ENCODE measurements at regions not wholly inside any gene's neighbourhood (a gene's known extent, or its start where the extent isn't known, plus 50 kb on each side); places are given as distances from the start of the nearest gene placed in this dataset.

- TF ChIP-seq, protein P1, sequence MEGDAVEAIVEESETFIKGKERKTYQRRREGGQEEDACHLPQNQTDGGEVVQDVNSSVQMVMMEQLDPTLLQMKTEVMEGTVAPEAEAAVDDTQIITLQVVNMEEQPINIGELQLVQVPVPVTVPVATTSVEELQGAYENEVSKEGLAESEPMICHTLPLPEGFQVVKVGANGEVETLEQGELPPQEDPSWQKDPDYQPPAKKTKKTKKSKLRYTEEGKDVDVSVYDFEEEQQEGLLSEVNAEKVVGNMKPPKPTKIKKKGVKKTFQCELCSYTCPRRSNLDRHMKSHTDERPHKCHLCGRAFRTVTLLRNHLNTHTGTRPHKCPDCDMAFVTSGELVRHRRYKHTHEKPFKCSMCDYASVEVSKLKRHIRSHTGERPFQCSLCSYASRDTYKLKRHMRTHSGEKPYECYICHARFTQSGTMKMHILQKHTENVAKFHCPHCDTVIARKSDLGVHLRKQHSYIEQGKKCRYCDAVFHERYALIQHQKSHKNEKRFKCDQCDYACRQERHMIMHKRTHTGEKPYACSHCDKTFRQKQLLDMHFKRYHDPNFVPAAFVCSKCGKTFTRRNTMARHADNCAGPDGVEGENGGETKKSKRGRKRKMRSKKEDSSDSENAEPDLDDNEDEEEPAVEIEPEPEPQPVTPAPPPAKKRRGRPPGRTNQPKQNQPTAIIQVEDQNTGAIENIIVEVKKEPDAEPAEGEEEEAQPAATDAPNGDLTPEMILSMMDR (IDR thresholded peaks at IDR 0.05), result no peak
- TF ChIP-seq EP300 (IDR thresholded peaks at IDR 0.05) (no peak), POLR2A (IDR thresholded peaks at IDR 0.05) (no peak)
Measured at GRCh38 chr3:5709714-5710113, 522.2 kb downstream of the EDEM1 start.
